NCI-H82 treated with DMSO at 0.1 percent for 48 hours (cell line): ENCODE measurements at regions not wholly inside any gene's neighbourhood (a gene's known extent, or its start where the extent isn't known, plus 50 kb on each side); places are given as distances from the start of the nearest gene placed in this dataset.
A peak's percentile ranks its signal among the peaks of the same experiment; 100 is the strongest.

Experiments used
- DNase-seq: peaks from one replicate; lab custom pipeline; 2025; ENCODE audit not compliant: unreplicated experiment; lab: John Stamatoyannopoulos, UW

GRCh38 chr3:90010341-90010740 lies 902.9 kb downstream of the EPHA3 start:
- no peak for DNase-seq

DNA sequence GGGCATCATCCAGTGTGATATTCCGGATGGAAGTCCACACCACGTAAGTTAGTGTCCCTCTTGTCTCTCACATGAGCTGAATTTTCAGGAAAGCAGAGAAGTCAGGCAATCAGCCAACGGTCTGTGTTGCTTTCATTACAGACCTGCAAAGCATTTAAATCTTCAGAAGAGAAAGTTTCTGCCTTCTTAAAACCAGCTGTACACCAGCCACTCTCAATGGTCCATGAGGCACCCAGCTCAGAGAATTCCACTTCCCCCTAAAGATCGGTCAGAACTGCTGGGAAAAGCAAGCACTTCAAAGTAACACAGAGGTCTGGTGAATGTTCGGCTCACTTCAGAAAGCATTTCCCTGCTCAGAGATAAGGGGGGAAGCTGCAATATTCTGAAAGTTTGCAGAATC lies 903.7 kb downstream of the EPHA3 start:
- DNase-seq: no peak

DNA sequence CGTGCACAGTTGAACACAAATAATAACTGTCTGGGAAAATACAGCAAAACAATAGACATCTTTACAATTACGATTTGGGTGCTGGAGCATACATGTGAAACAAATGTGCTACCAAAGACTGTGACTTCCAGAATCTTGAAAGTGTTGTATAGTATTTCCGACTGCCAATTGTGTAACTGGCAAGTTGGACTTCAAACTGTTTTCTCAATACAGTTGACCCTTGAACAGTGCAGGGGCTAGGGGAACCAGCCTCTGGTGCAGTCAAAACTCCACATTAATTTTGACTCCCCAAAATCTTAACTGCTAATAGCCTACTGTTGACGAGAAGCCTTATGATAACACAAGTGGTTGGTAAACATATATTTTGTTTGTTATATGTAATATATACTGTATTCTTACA lies 904.2 kb downstream of the EPHA3 start:
- no peak for DNase-seq

- no peak for DNase-seq
Observed at GRCh38 chr3:90011996-90012395, 904.6 kb downstream of the EPHA3 start.

DNA sequence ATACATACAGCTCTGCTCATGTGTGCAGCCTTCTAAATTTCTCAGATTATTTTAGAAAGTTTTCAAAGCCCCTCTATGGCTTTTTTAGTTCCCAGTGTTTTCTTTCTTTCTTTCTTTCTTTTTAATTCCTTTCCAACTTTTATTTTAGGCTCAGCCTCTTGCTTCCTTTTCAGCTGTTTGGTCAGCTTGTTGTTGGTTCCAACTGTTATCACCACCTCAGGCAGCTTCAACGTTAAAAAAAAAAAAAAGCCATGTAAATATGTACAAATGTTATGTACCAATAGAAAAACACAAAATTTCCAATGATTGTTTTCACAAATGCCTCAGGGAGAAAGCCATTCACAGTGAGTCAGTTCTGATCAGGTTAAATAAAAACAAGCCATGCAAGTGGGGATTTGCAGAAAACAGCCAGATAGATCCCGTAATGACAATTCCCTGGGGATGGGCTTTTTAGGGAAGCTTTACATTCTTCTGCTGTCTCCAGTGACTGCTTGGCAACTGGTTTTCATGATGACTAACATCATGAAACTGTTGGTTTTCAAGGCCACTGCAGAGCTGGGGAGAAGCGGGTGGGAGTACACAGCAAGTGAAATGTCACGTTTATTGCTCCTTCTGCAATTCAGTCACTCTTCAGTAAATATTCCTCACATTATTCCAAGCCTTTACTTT lies 908.4 kb downstream of the EPHA3 start:
- no peak for DNase-seq

DNA sequence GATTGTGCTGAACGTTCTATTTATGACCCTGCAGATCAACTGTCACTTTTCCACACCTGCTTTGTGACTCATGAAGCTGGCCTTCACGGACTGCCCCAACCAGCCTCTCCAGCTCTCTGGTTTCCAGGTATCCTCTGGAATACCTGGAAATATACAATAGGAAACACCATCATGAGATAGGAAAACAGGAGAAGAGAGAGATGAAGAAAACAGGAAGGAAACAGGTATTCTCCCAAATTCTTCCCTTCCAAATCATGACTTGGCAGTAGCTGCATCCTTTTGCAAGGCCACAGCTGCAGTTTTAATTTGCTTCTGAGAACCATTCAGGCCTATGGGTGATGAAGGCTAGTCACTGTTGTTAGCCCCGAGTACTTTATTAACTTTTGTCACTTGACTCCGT lies 909.1 kb downstream of the EPHA3 start:
- DNase-seq: no peak

DNA sequence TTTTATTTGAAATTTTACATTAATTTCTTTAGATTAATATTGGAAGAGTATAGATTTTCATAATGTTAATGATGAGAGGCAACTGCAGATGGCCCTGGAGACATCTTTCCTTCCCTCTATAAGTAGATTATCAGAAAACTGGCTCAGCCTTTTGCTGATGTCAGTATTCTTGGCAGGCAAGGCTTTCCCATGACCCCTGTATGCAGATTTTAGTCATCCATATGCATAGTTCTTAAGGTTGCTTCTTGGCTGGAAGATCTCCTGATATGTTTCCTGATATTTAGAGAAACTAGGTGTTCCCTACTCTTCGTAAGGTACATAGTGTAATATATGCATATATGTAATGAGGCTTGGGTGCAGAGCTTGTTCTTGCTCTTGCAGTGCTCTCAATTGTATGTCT lies 911.4 kb downstream of the EPHA3 start:
- no peak for DNase-seq

- no peak for DNase-seq
Observed at GRCh38 chr3:90025019-90025418, 917.6 kb downstream of the EPHA3 start.

DNA sequence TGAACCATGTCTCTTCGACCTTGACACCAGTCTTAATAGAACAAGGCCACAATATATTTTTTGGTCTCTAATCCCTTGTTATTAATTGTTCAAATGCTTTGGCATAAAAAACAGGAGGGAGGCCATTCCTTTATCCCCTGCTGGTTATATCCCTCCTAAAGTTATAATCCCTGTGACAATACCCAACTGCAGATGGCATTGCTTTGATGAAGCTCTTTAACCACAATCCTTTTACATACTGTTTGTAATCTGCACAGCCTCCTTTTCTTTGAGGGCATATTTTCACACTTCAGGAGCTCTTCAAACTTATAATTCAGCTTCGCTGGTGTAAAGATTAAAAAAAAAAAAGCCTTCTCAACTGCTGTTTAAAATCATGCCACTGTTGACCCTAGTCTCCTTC lies 919.0 kb downstream of the EPHA3 start:
- peak; percentile 76 for DNase-seq

DNA sequence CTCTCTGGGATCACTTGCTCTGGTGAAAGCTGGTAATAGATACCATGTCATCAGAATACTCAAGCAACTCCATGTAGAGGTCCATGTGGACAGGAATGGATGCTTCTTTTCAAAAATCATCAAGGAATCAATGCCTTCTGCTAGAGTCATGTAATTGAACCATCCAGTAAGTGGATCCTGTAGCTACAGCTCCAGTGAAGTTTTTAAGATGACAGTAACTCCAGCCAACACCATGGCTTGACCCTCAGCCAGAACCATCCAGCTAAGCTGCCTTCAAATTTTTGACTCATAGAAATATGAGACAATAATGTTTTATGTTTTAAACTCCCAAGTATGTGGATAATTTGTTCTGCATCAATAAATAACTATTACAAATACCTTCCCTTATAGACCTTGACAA lies 923.7 kb downstream of the EPHA3 start:
- DNase-seq: no peak

- DNase-seq: no peak
Observed at GRCh38 chr3:90032980-90033641, 925.7 kb downstream of the EPHA3 start.

DNA sequence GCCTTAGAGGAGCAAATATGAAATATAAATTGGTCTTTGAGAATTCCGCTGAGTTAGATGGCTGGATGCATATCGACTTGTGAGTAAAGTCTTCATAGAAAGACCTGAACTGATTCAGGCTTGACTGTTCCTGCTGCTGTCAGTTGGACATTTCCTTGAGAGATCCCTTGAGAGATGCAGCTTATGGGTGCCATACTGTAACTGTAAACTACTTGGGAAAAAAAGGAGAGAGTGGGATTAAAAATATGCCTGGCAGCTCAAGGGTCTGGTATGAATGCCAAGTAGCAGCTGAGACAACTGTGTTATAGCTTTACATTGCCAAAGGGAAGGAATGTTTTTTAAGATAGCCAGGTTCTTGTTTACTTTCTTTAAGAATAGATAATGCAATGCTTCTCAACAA lies 926.6 kb downstream of the EPHA3 start:
- no peak for DNase-seq

DNA sequence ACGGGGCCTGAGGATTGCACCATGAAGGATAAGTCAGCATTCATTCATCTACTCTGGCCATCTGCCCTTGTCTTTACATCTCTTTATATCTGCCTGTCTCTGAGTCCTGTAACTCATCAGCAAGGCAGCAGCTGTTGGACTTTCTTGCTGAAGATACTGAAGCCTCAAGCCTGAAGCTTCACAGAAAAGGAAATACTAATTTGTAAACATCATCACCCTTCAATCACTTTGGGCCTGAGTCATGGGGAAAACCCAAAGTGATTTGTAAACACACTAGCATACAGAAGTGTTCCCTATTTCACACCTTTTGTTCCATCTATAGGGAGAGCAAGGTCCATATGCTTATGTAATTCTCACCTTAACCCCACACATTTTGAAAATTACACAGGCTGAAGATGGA lies 928.2 kb downstream of the EPHA3 start:
- no peak for DNase-seq

GRCh38 chr3:90036939-90037469 lies 929.6 kb downstream of the EPHA3 start:
- no peak for DNase-seq

DNA sequence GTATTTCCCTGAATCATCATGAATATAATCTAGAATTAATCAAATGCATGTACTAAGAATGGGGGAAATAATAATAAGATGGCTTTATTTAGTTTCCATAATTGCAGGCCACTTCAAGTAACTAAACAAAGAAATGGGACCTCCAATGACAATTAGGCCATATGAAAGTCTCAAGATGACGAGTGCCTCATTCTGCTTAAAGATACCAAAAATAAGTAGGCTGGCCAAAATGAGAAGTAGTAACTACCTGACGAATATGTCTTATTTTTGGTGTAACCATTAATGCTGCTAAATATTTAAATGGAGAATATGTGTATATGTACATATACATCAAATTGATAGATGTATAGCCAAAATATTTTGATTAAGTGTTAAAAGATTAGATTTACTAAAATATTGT lies 932.6 kb downstream of the EPHA3 start:
- no peak for DNase-seq

GRCh38 chr3:90040554-90040953 lies 933.1 kb downstream of the EPHA3 start:
- DNase-seq: no peak

- no peak for DNase-seq
Observed at GRCh38 chr3:90041995-90042394, 934.6 kb downstream of the EPHA3 start.

- no peak for DNase-seq
Observed at GRCh38 chr3:90043287-90043686, 935.9 kb downstream of the EPHA3 start.

DNA sequence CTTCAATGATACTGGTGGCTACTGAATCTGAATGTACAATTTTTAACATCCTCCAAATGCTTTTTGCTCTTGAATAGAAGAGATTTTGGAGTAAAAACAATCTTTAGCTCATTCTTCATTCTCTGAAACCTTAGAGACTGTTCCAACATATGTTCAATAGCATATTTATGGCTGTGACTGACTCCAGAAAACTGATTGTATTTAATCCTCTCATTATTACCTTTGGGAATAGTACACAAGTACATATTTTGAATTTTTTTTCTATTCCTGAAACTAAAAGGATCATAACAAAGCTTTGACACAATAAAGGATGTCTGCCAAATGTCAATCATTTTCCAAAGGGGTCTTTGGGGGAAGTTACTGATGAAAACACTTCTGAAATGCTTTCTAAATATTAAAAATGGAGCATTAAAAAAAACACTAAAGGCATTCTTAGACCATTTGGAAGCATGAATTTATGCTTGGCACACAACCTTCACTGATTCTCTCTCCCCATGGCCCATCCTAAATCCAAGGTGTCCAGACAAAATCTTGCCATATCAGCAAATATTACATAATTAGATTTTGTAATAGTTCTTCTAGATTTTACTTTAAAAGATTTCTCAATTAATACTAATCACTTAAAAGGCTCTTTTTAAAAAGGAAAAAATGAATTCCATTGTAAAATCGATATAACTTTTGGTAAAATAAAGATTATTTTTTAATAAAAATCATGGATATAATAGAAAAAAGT lies 936.8 kb downstream of the EPHA3 start:
- DNase-seq: no peak

DNA sequence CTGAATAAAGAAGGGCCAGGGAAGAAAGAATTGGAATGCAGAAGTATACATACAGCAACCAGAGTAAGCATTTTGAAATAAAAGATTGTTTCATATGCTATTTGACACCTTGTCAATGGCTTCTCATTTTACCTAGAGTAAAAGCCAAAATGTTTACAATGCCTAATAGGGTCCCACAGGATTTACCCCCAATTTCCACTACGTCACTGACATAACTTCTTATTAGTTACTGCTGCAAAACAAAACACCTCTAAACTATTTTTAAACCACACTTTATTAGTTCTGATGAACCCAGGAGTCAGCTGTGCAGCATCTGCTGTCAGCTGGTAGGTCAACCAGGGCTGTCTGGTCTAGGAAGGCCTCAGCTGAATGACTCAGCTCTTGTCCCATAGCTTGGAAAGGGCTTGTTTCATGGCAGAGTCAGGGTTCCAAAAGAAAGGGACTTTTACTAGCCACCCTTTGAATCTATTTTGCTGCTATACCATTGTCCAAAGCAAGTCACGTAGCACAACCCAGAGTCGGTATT lies 945.1 kb downstream of the EPHA3 start:
- no peak for DNase-seq

DNA sequence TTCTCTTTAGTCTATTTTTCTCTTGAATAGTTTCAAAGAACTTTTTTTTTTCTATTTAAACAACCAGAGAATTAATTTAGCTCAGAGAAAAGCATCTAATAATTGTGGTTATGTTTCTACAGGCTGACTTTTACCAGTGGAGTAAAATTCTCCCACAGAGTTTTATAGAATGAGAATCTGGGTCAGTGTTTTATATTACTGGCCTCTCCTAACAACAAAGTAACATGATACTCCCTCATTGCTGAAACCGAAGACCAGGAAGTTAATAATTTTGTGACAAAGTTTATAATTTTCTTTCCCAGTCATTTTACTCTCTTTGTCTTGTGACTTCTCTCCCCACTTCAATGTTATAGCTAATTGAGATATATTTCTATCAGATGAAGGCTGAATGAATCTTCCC lies 946.9 kb downstream of the EPHA3 start:
- DNase-seq: no peak

- DNase-seq: no peak
Observed at GRCh38 chr3:90055666-90056065, 948.2 kb downstream of the EPHA3 start.
